H1 (cell line): ENCODE measurements at regions not wholly inside any gene's neighbourhood (a gene's known extent, or its start where the extent isn't known, plus 50 kb on each side); places are given as distances from the start of the nearest gene placed in this dataset.

Experiments used
- CHD7 ChIP-seq: fragments of 300-600 bp; sonication (generic); IDR thresholded peaks from 2 replicates; pipeline ENCODE4 v1.7.1; 2012; ENCODE audit warnings: low read length, moderate library complexity, mild to moderate bottlenecking, inconsistent platforms; ENCODE audit not compliant: insufficient replicate concordance
- CREB1 ChIP-seq: IDR thresholded peaks from 2 replicates; pipeline ENCODE4 v1.6.1; 2012; ENCODE audit warnings: inconsistent platforms
- MAFK ChIP-seq: IDR thresholded peaks from 2 replicates; pipeline ENCODE4 v1.6.1; 2012; ENCODE audit warnings: low read depth, mild to moderate bottlenecking, improper control_type of control experiment, low read length
- SP2 ChIP-seq: IDR thresholded peaks from 2 replicates; pipeline ENCODE4 v1.6.1; 2012; ENCODE audit warnings: mild to moderate bottlenecking, low read length, inconsistent platforms
- SP4 ChIP-seq: IDR thresholded peaks from 2 replicates; pipeline ENCODE4 v1.6.1; 2012; ENCODE audit warnings: low read length, inconsistent platforms
- TAF7 ChIP-seq: optimal IDR thresholded peaks from 2 replicates; pipeline ENCODE3; 2011; ENCODE audit warnings: low read depth, mild to moderate bottlenecking, inconsistent platforms, low read length, moderate library complexity, borderline replicate concordance

GRCh38 chr6:112441607-112442006, 94.5 kb downstream of the RFPL4B start (continued):
- TF ChIP-seq CHD7 (no peak), MAFK (no peak), SP2 (no peak), TAF7 (no peak), SP4 (no peak), CREB1 (no peak)
- TF ChIP-seq, all 59 proteins: peak for 0
